ENCODE measurements at regions not wholly inside any gene's neighbourhood (a gene's known extent, or its start where the extent isn't known, plus 50 kb on each side); places are given as distances from the start of the nearest gene placed in this dataset.

GRCh38 chr3:54028372-54028771, 94.0 kb upstream of the CACNA2D3 start:
- no peak for TF ChIP-seq CTCF (IDR thresholded peaks at IDR 0.05)
- no peak for TF ChIP-seq REST (IDR thresholded peaks at IDR 0.05; ENCODE audit: insufficient read depth in 1 of 2, low read depth in 2 of 2, low read length in 1 of 2)
- TF ChIP-seq POLR2AphosphoS5 (IDR thresholded peaks at IDR 0.05; ENCODE audit: low read depth, low read length): no peak
